SHP77 treated with DMSO at 0.1 percent for 48 hours (cell line): ENCODE measurements at regions not wholly inside any gene's neighbourhood (a gene's known extent, or its start where the extent isn't known, plus 50 kb on each side); places are given as distances from the start of the nearest gene placed in this dataset.
"Not testable (repeated sequence)": the region's sequence is repeated elsewhere in the genome, so short reads cannot be mapped to it uniquely, and the experiment has no call there.

Experiments
- DNase-seq: peaks from one replicate; lab custom pipeline; 2025; lab: John Stamatoyannopoulos, UW

- no peak for DNase-seq
Measured at GRCh38 chr1:191358724-191359123, 799.5 kb upstream of the RGS18 start.

GRCh38 chr1:191366686-191367085 lies 791.6 kb upstream of the RGS18 start:
- DNase-seq = no peak

GRCh38 chr1:191368891-191369654 lies 789.2 kb upstream of the RGS18 start:
- no peak for DNase-seq

- DNase-seq = no peak
Measured at GRCh38 chr1:191371626-191372025, 786.6 kb upstream of the RGS18 start.

- no peak for DNase-seq
Measured at GRCh38 chr1:191388283-191388682, 770.0 kb upstream of the RGS18 start.

- no peak for DNase-seq
Measured at GRCh38 chr1:191396622-191397021, 761.6 kb upstream of the RGS18 start.

- no peak for DNase-seq
Measured at GRCh38 chr1:191398551-191398950, 759.7 kb upstream of the RGS18 start.

- no peak for DNase-seq
Measured at GRCh38 chr1:191405417-191405816, 752.8 kb upstream of the RGS18 start.

GRCh38 chr1:191414981-191415640 lies 743.2 kb upstream of the RGS18 start:
- no peak for DNase-seq

GRCh38 chr1:191419842-191420241 lies 738.4 kb upstream of the RGS18 start:
- DNase-seq = no peak

- no peak for DNase-seq
Measured at GRCh38 chr1:191427593-191427992, 730.7 kb upstream of the RGS18 start.

- DNase-seq = no peak
Measured at GRCh38 chr1:191432817-191433216, 725.4 kb upstream of the RGS18 start.

GRCh38 chr1:191438979-191439378 lies 719.3 kb upstream of the RGS18 start:
- no peak for DNase-seq

GRCh38 chr1:191448279-191448678 lies 710.0 kb upstream of the RGS18 start:
- DNase-seq = not testable (repeated sequence)

GRCh38 chr1:191452586-191452985 lies 705.7 kb upstream of the RGS18 start:
- no peak for DNase-seq

- no peak for DNase-seq
Measured at GRCh38 chr1:191453487-191453886, 704.8 kb upstream of the RGS18 start.

GRCh38 chr1:191457889-191458288 lies 700.4 kb upstream of the RGS18 start:
- no peak for DNase-seq

- DNase-seq = no peak
Measured at GRCh38 chr1:191460234-191460633, 698.0 kb upstream of the RGS18 start.

- no peak for DNase-seq
Measured at GRCh38 chr1:191483988-191484387, 674.3 kb upstream of the RGS18 start.

- DNase-seq = no peak
Measured at GRCh38 chr1:191490303-191490702, 668.0 kb upstream of the RGS18 start.

- no peak for DNase-seq
Measured at GRCh38 chr1:191495040-191495439, 663.2 kb upstream of the RGS18 start.

- no peak for DNase-seq
Measured at GRCh38 chr1:191498318-191498717, 659.9 kb upstream of the RGS18 start.

GRCh38 chr1:191498825-191499224 lies 659.4 kb upstream of the RGS18 start:
- DNase-seq = no peak

GRCh38 chr1:191504999-191505398 lies 653.3 kb upstream of the RGS18 start:
- no peak for DNase-seq
